WTC11 (cell line): ENCODE measurements at regions not wholly inside any gene's neighbourhood (a gene's known extent, or its start where the extent isn't known, plus 50 kb on each side); places are given as distances from the start of the nearest gene placed in this dataset.

Source experiments
- ATAC-seq: fragments of 200-7000 bp; cut with Tn5 transposase; 2 replicates; pipeline ENCODE4 v1.10.0; 2021; ENCODE audit warnings: mild to moderate bottlenecking, moderate library complexity
- CTCF ChIA-PET: fragments of 300-600 bp; sonication (Branson Sonifier 250); formaldehyde crosslinking; loops from one replicate; lab custom pipeline; 2021; ENCODE audit warnings: antibody characterized with exemption; lab: Charles Lee
- POLR2A ChIA-PET: fragments of 350-600 bp; sonication (Branson Sonifier 250); formaldehyde crosslinking; loops from one replicate; lab custom pipeline; 2021; ENCODE audit warnings: antibody characterized with exemption; lab: Charles Lee
- DNase-seq: peaks from one replicate; pipeline ENCODE4 v3.0.0; 2021; ENCODE audit warnings: low spot score
- H3K27ac Mint-ChIP-seq: 2 replicates; pipeline ENCODE4 v1.8.0; 2021; ENCODE audit warnings: mixed read lengths
- H3K27me3 Mint-ChIP-seq: 2 replicates; pipeline ENCODE4 v1.8.0; 2021; ENCODE audit warnings: low read depth, mild to moderate bottlenecking, moderate library complexity, mixed read lengths
- H3K36me3 Mint-ChIP-seq: 2 replicates; pipeline ENCODE4 v1.8.0; 2021; ENCODE audit warnings: mixed read lengths
- H3K4me1 Mint-ChIP-seq: 2 replicates; pipeline ENCODE4 v1.8.0; 2022; ENCODE audit warnings: mixed read lengths
- H3K4me3 Mint-ChIP-seq: 2 replicates; pipeline ENCODE4 v1.8.0; 2021; ENCODE audit warnings: mild to moderate bottlenecking, moderate library complexity, mixed read lengths
- H3K9me3 Mint-ChIP-seq: 2 replicates; pipeline ENCODE4 v1.8.0; 2021; ENCODE audit warnings: mixed read lengths
- EMX1 ChIP-seq: fragments of 250-450 bp; sonication (Bioruptor Pico); IDR thresholded peaks from 2 replicates; pipeline ENCODE4 v1.8.0; 2021; ENCODE audit warnings: mild to moderate bottlenecking
- FOXK1 ChIP-seq: sonication (generic); formaldehyde crosslinking; IDR thresholded peaks from 2 replicates; pipeline ENCODE4 v1.8.0; 2022; ENCODE audit warnings: mild to moderate bottlenecking, moderate library complexity, missing genetic modification reagents
- GABPB1 ChIP-seq: sonication (generic); formaldehyde crosslinking; IDR thresholded peaks from 2 replicates; pipeline ENCODE4 v1.8.1; 2023; ENCODE audit warnings: mild to moderate bottlenecking, missing genetic modification reagents
- MYBL2 ChIP-seq: sonication (generic); formaldehyde crosslinking; IDR thresholded peaks from 2 replicates; pipeline ENCODE4 v1.8.1; 2023; ENCODE audit warnings: mild to moderate bottlenecking, moderate library complexity, missing genetic modification reagents
- SMAD3 ChIP-seq: sonication (generic); formaldehyde crosslinking; IDR thresholded peaks from 2 replicates; pipeline ENCODE4 v1.8.0; 2022; ENCODE audit warnings: missing genetic modification reagents, mild to moderate bottlenecking, borderline replicate concordance
- TP53 ChIP-seq: sonication (generic); formaldehyde crosslinking; IDR thresholded peaks from 2 replicates; pipeline ENCODE4 v1.8.1; 2023; ENCODE audit warnings: mild to moderate bottlenecking, missing genetic modification reagents
- ZNF138 ChIP-seq: sonication (generic); formaldehyde crosslinking; conservative IDR thresholded peaks from 2 replicates; pipeline ENCODE4 v1.8.1; 2022; ENCODE audit warnings: mild to moderate bottlenecking, moderate library complexity, missing genetic modification reagents
- ZNF232 ChIP-seq: sonication (generic); formaldehyde crosslinking; IDR thresholded peaks from 2 replicates; pipeline ENCODE4 v1.8.0; 2022; ENCODE audit warnings: mild to moderate bottlenecking, missing genetic modification reagents
- ZNF317 ChIP-seq: sonication (generic); formaldehyde crosslinking; IDR thresholded peaks from 2 replicates; pipeline ENCODE4 v1.8.1; 2023; ENCODE audit warnings: low read depth, mild to moderate bottlenecking, moderate library complexity, missing genetic modification reagents, borderline replicate concordance
- ZNF396 ChIP-seq: fragments of 250-450 bp; sonication (Bioruptor Pico); IDR thresholded peaks from 2 replicates; pipeline ENCODE4 v1.8.0; 2021; ENCODE audit warnings: mild to moderate bottlenecking, moderate library complexity, borderline replicate concordance
- ZNF671 ChIP-seq: fragments of 250-450 bp; sonication (Bioruptor Pico); IDR thresholded peaks from 2 replicates; pipeline ENCODE4 v1.8.0; 2021; ENCODE audit warnings: mild to moderate bottlenecking
- TF ChIP-seq, protein P1 (sequence below): fragments of 250-450 bp; sonication (Bioruptor Pico); IDR thresholded peaks from 2 replicates; pipeline ENCODE4 v2.1.2; 2022; ENCODE audit warnings: mild to moderate bottlenecking, moderate library complexity
- TF ChIP-seq, protein P2 (sequence below): sonication (generic); formaldehyde crosslinking; conservative IDR thresholded peaks from 2 replicates; pipeline ENCODE4 v1.8.1; 2022; ENCODE audit warnings: mild to moderate bottlenecking, missing genetic modification reagents
- TF ChIP-seq, protein P3 (sequence below): fragments of 250-450 bp; sonication (Bioruptor Pico); IDR thresholded peaks from 2 replicates; pipeline ENCODE4 v1.9.0; 2021; ENCODE audit warnings: moderate library complexity, mild to moderate bottlenecking, inconsistent platforms, borderline replicate concordance
- TF ChIP-seq, protein P4 (sequence below): fragments of 250-450 bp; sonication (Bioruptor Pico); conservative IDR thresholded peaks from 2 replicates; pipeline ENCODE4 v1.9.0; 2021; ENCODE audit warnings: mild to moderate bottlenecking
- TF ChIP-seq, protein P5 (sequence below): sonication (generic); formaldehyde crosslinking; IDR thresholded peaks from 2 replicates; pipeline ENCODE4 v1.8.1; 2023; ENCODE audit warnings: mild to moderate bottlenecking, missing genetic modification reagents
- TF ChIP-seq, protein P6 (sequence below): sonication (generic); formaldehyde crosslinking; conservative IDR thresholded peaks from 2 replicates; pipeline ENCODE4 v1.8.1; 2023; ENCODE audit warnings: mild to moderate bottlenecking, low read depth, missing genetic modification reagents, moderate library complexity
- TF ChIP-seq, protein P7 (sequence below): fragments of 250-450 bp; sonication (Bioruptor Pico); IDR thresholded peaks from 2 replicates; pipeline ENCODE4 v1.9.0; 2021; ENCODE audit warnings: mild to moderate bottlenecking

DNA sequence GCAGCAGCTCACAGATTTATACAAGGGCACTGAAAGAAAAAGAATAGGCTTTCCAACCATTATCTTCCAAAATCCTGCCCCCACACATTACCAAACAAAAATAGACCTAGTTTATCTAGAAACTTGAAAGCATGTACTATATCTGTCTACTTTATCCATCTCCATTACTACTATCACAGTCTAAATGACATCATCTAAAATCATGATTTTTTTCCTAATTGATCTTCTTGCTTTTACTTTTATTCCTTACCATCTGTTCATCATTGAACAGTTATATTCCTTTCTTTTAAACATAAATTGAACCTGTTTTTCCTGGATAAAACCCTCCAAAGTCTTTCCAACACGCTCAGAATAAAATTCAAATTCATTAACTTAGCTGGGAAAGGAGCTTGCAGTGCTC, 414.7 kb downstream of the KCTD12 start (continued):
- TF ChIP-seq, protein P1, sequence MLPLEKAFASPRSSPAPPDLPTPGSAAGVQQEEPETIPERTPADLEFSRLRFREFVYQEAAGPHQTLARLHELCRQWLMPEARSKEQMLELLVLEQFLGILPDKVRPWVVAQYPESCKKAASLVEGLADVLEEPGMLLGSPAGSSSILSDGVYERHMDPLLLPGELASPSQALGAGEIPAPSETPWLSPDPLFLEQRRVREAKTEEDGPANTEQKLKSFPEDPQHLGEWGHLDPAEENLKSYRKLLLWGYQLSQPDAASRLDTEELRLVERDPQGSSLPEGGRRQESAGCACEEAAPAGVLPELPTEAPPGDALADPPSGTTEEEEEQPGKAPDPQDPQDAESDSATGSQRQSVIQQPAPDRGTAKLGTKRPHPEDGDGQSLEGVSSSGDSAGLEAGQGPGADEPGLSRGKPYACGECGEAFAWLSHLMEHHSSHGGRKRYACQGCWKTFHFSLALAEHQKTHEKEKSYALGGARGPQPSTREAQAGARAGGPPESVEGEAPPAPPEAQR (CRISPR knock-in tag), result no peak
- TF ChIP-seq ZNF396 (CRISPR knock-in tag) (no peak), TP53 (no peak)

DNA sequence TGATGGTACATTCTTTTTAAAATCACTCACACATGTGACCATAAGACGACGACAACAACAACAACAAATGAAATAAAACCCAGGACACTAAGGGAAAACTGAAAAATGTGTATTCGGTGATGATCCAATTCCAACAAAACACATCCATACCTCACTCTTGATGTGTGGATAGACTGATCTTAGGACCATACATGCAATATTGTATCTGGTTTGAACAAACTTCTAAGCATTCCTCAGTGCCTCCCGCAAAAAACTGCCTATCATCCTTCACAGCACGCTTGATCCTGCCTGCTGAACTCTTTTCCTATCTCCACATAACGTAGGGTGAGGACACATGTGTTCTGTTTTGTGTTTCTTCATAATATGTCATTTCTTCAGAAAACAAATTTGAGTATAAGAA, 415.2 kb downstream of the KCTD12 start:
- H3K27ac Mint-ChIP-seq, result no peak overlapping the region
- POLR2A ChIA-PET, result interaction anchor here (0.8 kb wide), 1 partner anchor 413 kb away, joined by 3 read pairs; no protein-coding TSS in a partner anchor
- peaks cover 20% of the 10 kb centered on the region for H3K4me1 Mint-ChIP-seq
- CTCF ChIA-PET, result interaction anchor here (1.8 kb wide), 1 partner anchor 602 kb away, joined by 5 read pairs; no protein-coding TSS in a partner anchor
- no peaks in the 10 kb centered on the region for H3K9me3 Mint-ChIP-seq
- no peak overlapping the region for H3K4me3 Mint-ChIP-seq
- ATAC-seq (no peak), DNase-seq (no peak)
- H3K27me3 Mint-ChIP-seq, result no peaks in the 10 kb centered on the region
- TF ChIP-seq, protein P2, sequence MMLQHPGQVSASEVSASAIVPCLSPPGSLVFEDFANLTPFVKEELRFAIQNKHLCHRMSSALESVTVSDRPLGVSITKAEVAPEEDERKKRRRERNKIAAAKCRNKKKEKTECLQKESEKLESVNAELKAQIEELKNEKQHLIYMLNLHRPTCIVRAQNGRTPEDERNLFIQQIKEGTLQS (CRISPR knock-in tag), result no peak
- TF ChIP-seq, protein P3, sequence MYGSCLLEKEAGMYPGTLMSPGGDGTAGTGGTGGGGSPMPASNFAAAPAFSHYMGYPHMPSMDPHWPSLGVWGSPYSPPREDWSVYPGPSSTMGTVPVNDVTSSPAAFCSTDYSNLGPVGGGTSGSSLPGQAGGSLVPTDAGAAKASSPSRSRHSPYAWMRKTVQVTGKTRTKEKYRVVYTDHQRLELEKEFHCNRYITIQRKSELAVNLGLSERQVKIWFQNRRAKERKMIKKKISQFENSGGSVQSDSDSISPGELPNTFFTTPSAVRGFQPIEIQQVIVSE (CRISPR knock-in tag), result peak; percentile 89
- 0 out of 2 replicates have a peak, but pooled peaks have one; percentile 59 for TF ChIP-seq ZNF671 (CRISPR knock-in tag)
- TF ChIP-seq EMX1 (CRISPR knock-in tag), result peak; percentile 66; the same call in 1 of the 2 replicates
- H3K36me3 Mint-ChIP-seq, result no peaks in the 10 kb centered on the region

DNA sequence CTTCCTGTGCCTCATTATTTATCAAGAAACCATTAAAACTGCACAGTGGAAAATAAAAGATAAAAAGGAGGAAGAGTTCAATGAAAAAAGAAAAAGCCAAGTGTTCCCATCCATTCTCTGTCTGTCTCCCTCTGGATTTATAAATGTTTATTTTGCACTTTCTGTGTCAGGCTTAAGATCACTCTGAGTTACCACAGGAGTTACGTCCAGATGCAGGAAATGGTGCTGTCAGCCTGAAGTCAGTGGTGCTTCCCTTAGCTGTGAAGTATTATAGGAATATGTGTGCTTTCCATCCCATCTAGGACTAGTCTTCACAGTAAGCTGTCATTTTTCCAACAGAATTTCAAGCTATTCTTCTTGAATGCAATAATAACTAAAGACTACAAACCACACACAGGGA, 420.2 kb downstream of the KCTD12 start:
- CTCF ChIA-PET, result no interaction called here
- DNase-seq, result no peak
- no peaks in the 10 kb centered on the region for H3K36me3 Mint-ChIP-seq
- H3K4me3 Mint-ChIP-seq, result no peak overlapping the region
- POLR2A ChIA-PET, result no interaction called here
- no peak overlapping the region for H3K27ac Mint-ChIP-seq
- TF ChIP-seq, protein P4, sequence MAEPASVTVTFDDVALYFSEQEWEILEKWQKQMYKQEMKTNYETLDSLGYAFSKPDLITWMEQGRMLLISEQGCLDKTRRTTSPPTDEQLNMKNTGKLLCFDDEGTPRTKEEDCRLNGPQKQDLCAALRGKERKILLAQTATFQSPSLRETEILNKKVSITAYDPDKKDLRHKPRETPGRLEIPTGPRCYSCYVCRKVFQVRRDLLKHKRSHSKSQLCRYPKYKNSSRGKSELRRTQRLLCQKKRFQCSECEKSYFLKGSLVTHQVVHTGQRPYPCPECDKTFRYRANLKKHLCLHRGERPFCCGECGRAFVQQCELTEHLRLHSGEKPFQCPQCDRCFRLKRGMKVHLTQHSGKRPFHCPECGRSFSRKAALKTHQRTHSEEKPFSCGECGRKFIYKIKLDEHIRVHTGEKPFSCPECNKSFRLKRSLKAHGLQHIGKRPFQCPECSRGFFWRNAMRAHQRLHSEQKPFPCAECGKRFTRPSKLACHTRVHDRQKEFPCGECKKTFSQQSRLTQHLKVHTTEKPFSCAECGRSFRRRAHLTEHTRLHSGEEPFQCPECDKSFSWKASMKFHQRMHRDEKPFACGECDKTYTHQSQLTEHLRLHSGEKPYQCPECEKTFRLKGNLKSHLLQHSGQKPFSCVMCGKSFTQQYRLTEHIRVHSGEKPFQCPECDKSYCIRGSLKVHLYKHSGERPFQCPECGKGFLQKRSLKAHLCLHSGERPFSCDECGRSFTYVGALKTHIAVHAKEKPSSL (CRISPR knock-in tag), result no peak
- TF ChIP-seq ZNF317 (CRISPR knock-in tag) (no peak), ZNF232 (CRISPR knock-in tag) (no peak), MYBL2 (CRISPR knock-in tag) (no peak), EMX1 (CRISPR knock-in tag) (no peak), FOXK1 (no peak), SMAD3 (no peak), GABPB1 (CRISPR knock-in tag) (no peak), ZNF138 (no peak)
- TF ChIP-seq, protein P2 (CRISPR knock-in tag), result no peak
- TF ChIP-seq, protein P5, sequence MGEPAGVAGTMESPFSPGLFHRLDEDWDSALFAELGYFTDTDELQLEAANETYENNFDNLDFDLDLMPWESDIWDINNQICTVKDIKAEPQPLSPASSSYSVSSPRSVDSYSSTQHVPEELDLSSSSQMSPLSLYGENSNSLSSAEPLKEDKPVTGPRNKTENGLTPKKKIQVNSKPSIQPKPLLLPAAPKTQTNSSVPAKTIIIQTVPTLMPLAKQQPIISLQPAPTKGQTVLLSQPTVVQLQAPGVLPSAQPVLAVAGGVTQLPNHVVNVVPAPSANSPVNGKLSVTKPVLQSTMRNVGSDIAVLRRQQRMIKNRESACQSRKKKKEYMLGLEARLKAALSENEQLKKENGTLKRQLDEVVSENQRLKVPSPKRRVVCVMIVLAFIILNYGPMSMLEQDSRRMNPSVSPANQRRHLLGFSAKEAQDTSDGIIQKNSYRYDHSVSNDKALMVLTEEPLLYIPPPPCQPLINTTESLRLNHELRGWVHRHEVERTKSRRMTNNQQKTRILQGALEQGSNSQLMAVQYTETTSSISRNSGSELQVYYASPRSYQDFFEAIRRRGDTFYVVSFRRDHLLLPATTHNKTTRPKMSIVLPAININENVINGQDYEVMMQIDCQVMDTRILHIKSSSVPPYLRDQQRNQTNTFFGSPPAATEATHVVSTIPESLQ (CRISPR knock-in tag), result no peak
- TF ChIP-seq, protein P6, sequence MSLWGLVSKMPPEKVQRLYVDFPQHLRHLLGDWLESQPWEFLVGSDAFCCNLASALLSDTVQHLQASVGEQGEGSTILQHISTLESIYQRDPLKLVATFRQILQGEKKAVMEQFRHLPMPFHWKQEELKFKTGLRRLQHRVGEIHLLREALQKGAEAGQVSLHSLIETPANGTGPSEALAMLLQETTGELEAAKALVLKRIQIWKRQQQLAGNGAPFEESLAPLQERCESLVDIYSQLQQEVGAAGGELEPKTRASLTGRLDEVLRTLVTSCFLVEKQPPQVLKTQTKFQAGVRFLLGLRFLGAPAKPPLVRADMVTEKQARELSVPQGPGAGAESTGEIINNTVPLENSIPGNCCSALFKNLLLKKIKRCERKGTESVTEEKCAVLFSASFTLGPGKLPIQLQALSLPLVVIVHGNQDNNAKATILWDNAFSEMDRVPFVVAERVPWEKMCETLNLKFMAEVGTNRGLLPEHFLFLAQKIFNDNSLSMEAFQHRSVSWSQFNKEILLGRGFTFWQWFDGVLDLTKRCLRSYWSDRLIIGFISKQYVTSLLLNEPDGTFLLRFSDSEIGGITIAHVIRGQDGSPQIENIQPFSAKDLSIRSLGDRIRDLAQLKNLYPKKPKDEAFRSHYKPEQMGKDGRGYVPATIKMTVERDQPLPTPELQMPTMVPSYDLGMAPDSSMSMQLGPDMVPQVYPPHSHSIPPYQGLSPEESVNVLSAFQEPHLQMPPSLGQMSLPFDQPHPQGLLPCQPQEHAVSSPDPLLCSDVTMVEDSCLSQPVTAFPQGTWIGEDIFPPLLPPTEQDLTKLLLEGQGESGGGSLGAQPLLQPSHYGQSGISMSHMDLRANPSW, result no peak
- TF ChIP-seq, protein P7, sequence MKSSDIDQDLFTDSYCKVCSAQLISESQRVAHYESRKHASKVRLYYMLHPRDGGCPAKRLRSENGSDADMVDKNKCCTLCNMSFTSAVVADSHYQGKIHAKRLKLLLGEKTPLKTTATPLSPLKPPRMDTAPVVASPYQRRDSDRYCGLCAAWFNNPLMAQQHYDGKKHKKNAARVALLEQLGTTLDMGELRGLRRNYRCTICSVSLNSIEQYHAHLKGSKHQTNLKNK (CRISPR knock-in tag), result no peak
- TF ChIP-seq, protein P3 (CRISPR knock-in tag), result no peak
- H3K4me1 Mint-ChIP-seq, result peaks cover 20% of the 10 kb centered on the region
- peaks cover 3% of the 10 kb centered on the region; the same call in 1 of the 2 replicates for H3K9me3 Mint-ChIP-seq
- ATAC-seq, result no peak
- H3K27me3 Mint-ChIP-seq, result no peaks in the 10 kb centered on the region
